ENCODE measurements at regions not wholly inside any gene's neighbourhood (a gene's known extent, or its start where the extent isn't known, plus 50 kb on each side); places are given as distances from the start of the nearest gene placed in this dataset.

- TF ChIP-seq CTCF (IDR thresholded peaks at IDR 0.05; ENCODE audit: insufficient read depth, low read depth, low read length) (no peak), EZH2 (IDR thresholded peaks at IDR 0.05; ENCODE audit: insufficient read depth, low read length) (no peak)
These were observed 506.9 kb upstream of the NAALADL2 start for GRCh38 chr3:174352227-174352626.
